ENCODE measurements at regions not wholly inside any gene's neighbourhood (a gene's known extent, or its start where the extent isn't known, plus 50 kb on each side); places are given as distances from the start of the nearest gene placed in this dataset.

- TF ChIP-seq CTCF (IDR thresholded peaks at IDR 0.05; ENCODE audit: low read depth, low read length, missing input control): no peak
Measured at GRCh38 chr15:37572401-37572800, 362.0 kb upstream of the TMCO5A start (continued).

- WGBS: 82% methylated on average over 3 of the region's 3 CpGs
Measured at GRCh38 chr15:37574985-37575384, 359.5 kb upstream of the TMCO5A start.

GRCh38 chr15:37576952-37577351 is 357.5 kb upstream of the TMCO5A start:
- Histone ChIP-seq H3K4me1 (ENCODE audit: control insufficient read depth in 4 of 4, insufficient read depth in 4 of 4, low read length in 3 of 4) (no peaks in the 10 kb centered on the region), H3K9me3 (ENCODE audit: control insufficient read depth in 4 of 4, low read length in 3 of 4) (peaks cover 0 to 3% (median 2%) of the 10 kb centered on the region in 4 donors), H3K9ac (ENCODE audit: low read depth in 1 of 2, low read length in 2 of 2) (no peak overlapping the region), H3K27ac (ENCODE audit: low read depth in 1 of 2, low read length in 2 of 2) (no peak overlapping the region), H3K4me3 (ENCODE audit: low read depth in 1 of 3, low read length in 3 of 3) (no peak overlapping the region), H3K27me3 (ENCODE audit: control insufficient read depth in 4 of 4, insufficient read depth in 4 of 4, low read length in 3 of 4) (no peaks in the 10 kb centered on the region), H3K36me3 (ENCODE audit: control insufficient read depth in 4 of 4, insufficient read depth in 3 of 4, low read depth in 1 of 4, low read length in 3 of 4) (no peaks in the 10 kb centered on the region)
- no peak for DNase-seq (ENCODE audit: low spot score)
- WGBS: 64% methylated on average over 2 of the region's 2 CpGs
- TF ChIP-seq JUND (IDR thresholded peaks at IDR 0.05) (no peak), ATF3 (IDR thresholded peaks at IDR 0.05) (no peak), HNF4G (IDR thresholded peaks at IDR 0.05) (no peak), NR2F2 (IDR thresholded peaks at IDR 0.05) (no peak), YY1 (IDR thresholded peaks at IDR 0.05) (no peak), FOXA2 (IDR thresholded peaks at IDR 0.05) (no peak), EGR1 (IDR thresholded peaks at IDR 0.05; ENCODE audit: low read depth in 2 of 2) (no peak), RXRA (IDR thresholded peaks at IDR 0.05) (no peak), HNF4A (conservative IDR thresholded peaks at IDR 0.05) (no peak), FOXA1 (IDR thresholded peaks at IDR 0.05) (no peak), SP1 (IDR thresholded peaks at IDR 0.05) (no peak)

More at GRCh38 chr15:37574985-37575384, 359.5 kb upstream of the TMCO5A start:
- Histone ChIP-seq H3K9me3 (ENCODE audit: control insufficient read depth in 4 of 4, low read length in 3 of 4) (no peaks in the 10 kb centered on the region), H3K4me3 (ENCODE audit: low read depth in 1 of 3, low read length in 3 of 3) (no peak overlapping the region), H3K27me3 (ENCODE audit: control insufficient read depth in 4 of 4, insufficient read depth in 4 of 4, low read length in 3 of 4) (no peaks in the 10 kb centered on the region), H3K9ac (ENCODE audit: low read depth in 1 of 2, low read length in 2 of 2) (no peak overlapping the region), H3K4me1 (ENCODE audit: control insufficient read depth in 4 of 4, insufficient read depth in 4 of 4, low read length in 3 of 4) (no peaks in the 10 kb centered on the region), H3K27ac (ENCODE audit: low read depth in 1 of 2, low read length in 2 of 2) (no peak overlapping the region), H3K36me3 (ENCODE audit: control insufficient read depth in 4 of 4, insufficient read depth in 3 of 4, low read depth in 1 of 4, low read length in 3 of 4) (no peaks in the 10 kb centered on the region)
- TF ChIP-seq YY1 (IDR thresholded peaks at IDR 0.05): no peak
- TF ChIP-seq ZBTB33 (IDR thresholded peaks at IDR 0.05): no peak
- no peak for TF ChIP-seq CTCF (IDR thresholded peaks at IDR 0.05; ENCODE audit: low read depth, low read length, missing input control)
- no peak for TF ChIP-seq GABPA (IDR thresholded peaks at IDR 0.05 in 1 of 2, conservative IDR thresholded peaks at IDR 0.05 in 1 of 2)
- no peak for TF ChIP-seq NR2F2 (IDR thresholded peaks at IDR 0.05)
- TF ChIP-seq HNF4A (conservative IDR thresholded peaks at IDR 0.05): no peak
- TF ChIP-seq HNF4G (IDR thresholded peaks at IDR 0.05): no peak
- TF ChIP-seq RXRA (IDR thresholded peaks at IDR 0.05): no peak
- TF ChIP-seq JUND (IDR thresholded peaks at IDR 0.05): no peak
- TF ChIP-seq FOXA1 (IDR thresholded peaks at IDR 0.05): no peak
- TF ChIP-seq FOXA2 (IDR thresholded peaks at IDR 0.05): no peak
- TF ChIP-seq EGR1 (IDR thresholded peaks at IDR 0.05; ENCODE audit: low read depth in 2 of 2): no peak
- TF ChIP-seq RAD21 (IDR thresholded peaks at IDR 0.05): no peak
- TF ChIP-seq MAX (IDR thresholded peaks at IDR 0.05): no peak
- DNase-seq (ENCODE audit: low spot score): no peak

Measured in liver (tissue), 8 donors.